OCI-LY3 (cell line): ENCODE measurements at regions not wholly inside any gene's neighbourhood (a gene's known extent, or its start where the extent isn't known, plus 50 kb on each side); places are given as distances from the start of the nearest gene placed in this dataset.

Source experiments
- H2AFZ ChIP-seq: fragments of 200-600, 300-600 bp; shearing (Covaris generic); 2 replicates; pipeline ENCODE4 v1.6.0; 2014; ENCODE audit warnings: antibody characterized with exemption, low read depth, low read length
- H3K27ac ChIP-seq: fragments of 200-600, 300-600 bp; sonication (generic); 2 replicates; pipeline ENCODE4 v1.5.1; 2014; ENCODE audit warnings: mild to moderate bottlenecking, low read length, moderate library complexity, mixed read lengths
- H3K27me3 ChIP-seq: fragments of 200-600, 300-600 bp; sonication (generic); 2 replicates; pipeline ENCODE4 v1.6.1; 2014; ENCODE audit warnings: low read depth, low read length, mixed read lengths
- H3K36me3 ChIP-seq: fragments of 200-600, 300-600 bp; sonication (generic); replicated peaks from 2 replicates; pipeline ENCODE3; 2014; ENCODE audit warnings: low read depth, low read length, mixed read lengths
- H3K4me1 ChIP-seq: fragments of 300-600, 200-600 bp; sonication (generic); 2 replicates; pipeline ENCODE4 v1.6.1; 2014; ENCODE audit warnings: low read length, mixed read lengths
- H3K4me2 ChIP-seq: fragments of 200-600, 300-600 bp; sonication (generic); 2 replicates; pipeline ENCODE4 v1.6.1; 2014; ENCODE audit warnings: low read length, mixed read lengths
- H3K4me3 ChIP-seq: fragments of 300-600, 200-600 bp; sonication (generic); 2 replicates; pipeline ENCODE4 v1.5.1; 2014; ENCODE audit warnings: antibody characterized with exemption, mild to moderate bottlenecking, low read length, moderate library complexity
- H3K79me2 ChIP-seq: fragments of 300-600, 200-600 bp; shearing (Covaris generic); 2 replicates; pipeline ENCODE4 v1.6.1; 2014; ENCODE audit warnings: mild to moderate bottlenecking, low read length, mixed read lengths
- H3K9ac ChIP-seq: fragments of 300-600, 200-600 bp; shearing (Covaris generic); 2 replicates; pipeline ENCODE4 v1.6.0; 2014; ENCODE audit warnings: mild to moderate bottlenecking, low read length, moderate library complexity
- H3K9me3 ChIP-seq: fragments of 200-600, 300-600 bp; shearing (Covaris generic); 2 replicates; pipeline ENCODE4 v1.6.1; 2014; ENCODE audit warnings: low read length, mixed read lengths; ENCODE audit not compliant: insufficient read depth
- H4K20me1 ChIP-seq: fragments of 200-600, 300-600 bp; sonication (generic); 2 replicates; pipeline ENCODE4 v1.6.1; 2016; ENCODE audit warnings: low read length, mixed read lengths; ENCODE audit not compliant: insufficient read depth
- EZH2phosphoT487 ChIP-seq: fragments of 200-600 bp; shearing (Covaris generic); IDR thresholded peaks from 2 replicates; pipeline ENCODE4 v1.6.1; 2018; ENCODE audit warnings: antibody characterized with exemption, mixed run types, low read depth
- TF ChIP-seq, protein P1 (sequence below): fragments of 200-600, 300-600 bp; sonication (generic); IDR thresholded peaks from 2 replicates; pipeline ENCODE4 v1.5.1; 2014; ENCODE audit warnings: antibody characterized with exemption, low read length, low read depth

GRCh38 chr16:82322177-82322576 lies 152.2 kb upstream of the MPHOSPH6 start:
- H3K27me3 ChIP-seq, result peaks cover 9% of the 10 kb centered on the region
- H3K27ac ChIP-seq, result no peak overlapping the region
- H3K9ac ChIP-seq, result no peak overlapping the region
- H3K4me3 ChIP-seq, result no peak overlapping the region
- TF ChIP-seq, protein P1, sequence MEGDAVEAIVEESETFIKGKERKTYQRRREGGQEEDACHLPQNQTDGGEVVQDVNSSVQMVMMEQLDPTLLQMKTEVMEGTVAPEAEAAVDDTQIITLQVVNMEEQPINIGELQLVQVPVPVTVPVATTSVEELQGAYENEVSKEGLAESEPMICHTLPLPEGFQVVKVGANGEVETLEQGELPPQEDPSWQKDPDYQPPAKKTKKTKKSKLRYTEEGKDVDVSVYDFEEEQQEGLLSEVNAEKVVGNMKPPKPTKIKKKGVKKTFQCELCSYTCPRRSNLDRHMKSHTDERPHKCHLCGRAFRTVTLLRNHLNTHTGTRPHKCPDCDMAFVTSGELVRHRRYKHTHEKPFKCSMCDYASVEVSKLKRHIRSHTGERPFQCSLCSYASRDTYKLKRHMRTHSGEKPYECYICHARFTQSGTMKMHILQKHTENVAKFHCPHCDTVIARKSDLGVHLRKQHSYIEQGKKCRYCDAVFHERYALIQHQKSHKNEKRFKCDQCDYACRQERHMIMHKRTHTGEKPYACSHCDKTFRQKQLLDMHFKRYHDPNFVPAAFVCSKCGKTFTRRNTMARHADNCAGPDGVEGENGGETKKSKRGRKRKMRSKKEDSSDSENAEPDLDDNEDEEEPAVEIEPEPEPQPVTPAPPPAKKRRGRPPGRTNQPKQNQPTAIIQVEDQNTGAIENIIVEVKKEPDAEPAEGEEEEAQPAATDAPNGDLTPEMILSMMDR, result no peak
- TF ChIP-seq EZH2phosphoT487, result no peak
- H2AFZ ChIP-seq, result no peak overlapping the region
- H3K9me3 ChIP-seq, result no peaks in the 10 kb centered on the region
- no peaks in the 10 kb centered on the region for H3K4me1 ChIP-seq
- no peaks in the 10 kb centered on the region for H3K79me2 ChIP-seq
- H4K20me1 ChIP-seq, result no peaks in the 10 kb centered on the region
- no peak overlapping the region for H3K4me2 ChIP-seq
- no peaks in the 10 kb centered on the region for H3K36me3 ChIP-seq

- H3K9me3 ChIP-seq, result no peaks in the 10 kb centered on the region
- H3K27ac ChIP-seq, result no peak overlapping the region
- no peak overlapping the region for H3K9ac ChIP-seq
- H3K27me3 ChIP-seq, result no peaks in the 10 kb centered on the region; the same call in 1 of the 2 replicates
- no peak overlapping the region for H3K4me2 ChIP-seq
- H2AFZ ChIP-seq, result no peak overlapping the region
- H3K36me3 ChIP-seq, result no peaks in the 10 kb centered on the region
- no peak overlapping the region for H3K4me3 ChIP-seq
- H3K79me2 ChIP-seq, result no peaks in the 10 kb centered on the region
- H3K4me1 ChIP-seq, result no peaks in the 10 kb centered on the region
- TF ChIP-seq EZH2phosphoT487, result no peak
- TF ChIP-seq, protein P1, result no peak
- no peaks in the 10 kb centered on the region for H4K20me1 ChIP-seq
Observed at GRCh38 chr16:82319038-82319437, 149.0 kb upstream of the MPHOSPH6 start.

GRCh38 chr16:82317411-82318167 lies 147.6 kb upstream of the MPHOSPH6 start:
- Histone ChIP-seq H3K79me2 (no peaks in the 10 kb centered on the region), H3K4me2 (no peak overlapping the region), H3K9me3 (no peaks in the 10 kb centered on the region; the same call in 1 of the 2 replicates), H3K4me1 (no peaks in the 10 kb centered on the region), H2AFZ (no peak overlapping the region), H3K9ac (no peak overlapping the region), H4K20me1 (no peaks in the 10 kb centered on the region), H3K27ac (no peak overlapping the region), H3K4me3 (no peak overlapping the region), H3K36me3 (no peaks in the 10 kb centered on the region), H3K27me3 (no peaks in the 10 kb centered on the region; the same call in 1 of the 2 replicates)
- TF ChIP-seq, protein P1, result no peak
- no peak for TF ChIP-seq EZH2phosphoT487

DNA sequence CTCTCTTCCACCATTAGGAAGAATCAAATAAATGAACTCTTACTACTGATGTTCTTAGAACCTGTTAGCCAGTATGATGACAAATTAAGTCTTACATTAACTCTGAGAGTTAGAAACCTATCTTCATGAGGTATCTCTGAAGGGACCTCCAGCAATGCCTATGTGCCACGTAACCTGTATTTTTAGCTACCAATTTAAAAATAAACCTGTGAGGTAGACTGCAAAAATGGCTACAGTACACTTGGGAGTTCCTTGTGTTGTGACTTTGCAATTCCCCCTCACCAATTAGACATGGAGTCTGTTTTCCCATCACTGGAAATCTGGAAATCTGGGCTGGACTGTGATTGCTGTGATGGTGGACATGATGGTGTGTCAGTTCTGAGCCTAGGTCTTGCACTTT lies 143.7 kb upstream of the MPHOSPH6 start:
- no peak overlapping the region for H2AFZ ChIP-seq
- no peak overlapping the region for H3K27ac ChIP-seq
- no peak overlapping the region for H3K4me3 ChIP-seq
- no peak overlapping the region for H3K9ac ChIP-seq
- H3K79me2 ChIP-seq, result no peaks in the 10 kb centered on the region
- H3K36me3 ChIP-seq, result no peaks in the 10 kb centered on the region
- no peak for TF ChIP-seq EZH2phosphoT487
- TF ChIP-seq, protein P1, result no peak
- H4K20me1 ChIP-seq, result no peaks in the 10 kb centered on the region
- H3K9me3 ChIP-seq, result no peaks in the 10 kb centered on the region; the same call in 1 of the 2 replicates
- no peaks in the 10 kb centered on the region; the same call in 1 of the 2 replicates for H3K27me3 ChIP-seq
- H3K4me2 ChIP-seq, result no peak overlapping the region
- H3K4me1 ChIP-seq, result no peaks in the 10 kb centered on the region
